CD1c-positive myeloid dendritic cell (primary cell): ENCODE measurements at regions not wholly inside any gene's neighbourhood (a gene's known extent, or its start where the extent isn't known, plus 50 kb on each side); places are given as distances from the start of the nearest gene placed in this dataset.

ENCODE experiments used
- DNase-seq: peaks from one replicate; pipeline ENCODE4 v3.0.0-alpha.2; 2016; ENCODE audit errors: extremely low spot score

DNA sequence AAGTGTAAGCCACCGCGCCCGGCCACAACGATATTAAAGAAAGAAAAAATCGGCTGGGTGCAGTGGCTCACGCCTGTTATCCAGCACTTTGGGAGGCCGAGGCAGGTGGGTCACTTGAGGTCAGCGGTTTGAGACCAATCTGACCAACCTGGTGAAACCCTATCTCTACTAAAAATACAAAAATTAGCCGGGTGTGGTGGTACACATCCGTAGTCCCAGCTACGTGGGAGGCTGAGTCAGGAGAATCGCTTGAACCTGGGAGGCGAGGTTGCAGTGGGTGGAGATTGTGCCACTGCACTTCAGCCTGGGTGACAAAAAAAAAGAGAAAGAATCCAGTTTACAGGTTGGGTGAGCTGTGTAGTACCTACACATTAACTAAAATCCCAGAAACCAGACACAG lies 99.9 kb upstream of the CACNA1A start:
- DNase-seq = no peak

DNA sequence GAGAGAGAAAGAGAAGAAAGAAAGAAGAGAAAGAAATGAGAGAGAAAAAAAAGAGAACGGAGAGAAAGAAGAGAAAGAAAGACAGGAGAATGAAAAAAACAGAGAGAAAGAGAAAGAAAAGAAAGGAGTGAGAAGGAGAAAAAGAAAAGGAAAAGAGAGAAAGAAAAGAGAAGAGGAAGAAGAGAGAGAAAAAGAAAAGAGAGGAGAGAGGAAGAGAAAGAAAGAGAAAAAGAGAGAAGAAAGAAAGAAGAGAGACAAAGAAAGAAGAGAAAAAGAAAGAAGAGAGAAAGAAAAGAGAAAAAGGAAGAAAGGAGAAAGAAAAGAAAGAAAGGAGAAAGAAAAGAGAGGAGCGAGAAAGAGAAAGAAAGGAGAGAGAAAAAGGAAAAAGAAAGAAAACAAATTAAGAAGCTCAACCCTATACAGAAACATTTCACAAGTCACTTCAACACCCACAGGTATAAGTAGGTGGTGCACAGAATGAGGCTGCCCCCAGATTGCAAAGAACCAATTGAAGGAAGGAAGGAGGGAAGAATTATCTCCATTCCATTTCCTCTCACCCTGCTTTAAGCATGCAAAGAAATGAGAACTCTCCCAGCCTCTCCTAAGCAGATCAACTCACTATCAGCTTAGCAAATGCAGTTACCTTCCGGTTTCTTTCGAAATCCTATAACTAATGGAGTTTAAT lies 98.8 kb upstream of the CACNA1A start:
- DNase-seq = no peak

DNA sequence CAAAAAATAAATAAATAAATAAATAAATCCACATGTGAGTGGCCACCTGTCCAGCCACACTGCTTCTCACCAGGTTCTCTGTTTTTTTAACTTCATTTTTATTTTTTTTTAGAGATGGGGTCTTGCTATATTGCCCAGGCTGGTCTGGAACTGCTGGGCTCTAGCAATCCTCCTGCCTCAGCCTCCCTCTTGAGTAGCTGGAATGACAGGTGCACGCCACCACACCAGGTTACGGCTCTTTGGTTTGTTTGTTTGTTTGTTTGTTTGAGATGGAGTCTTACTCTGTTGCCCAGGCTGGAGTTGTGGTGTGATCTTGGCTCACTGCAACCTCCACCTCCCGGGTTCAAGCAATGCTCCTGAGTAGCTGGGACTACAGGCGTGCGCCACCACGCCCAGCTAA lies 94.5 kb upstream of the CACNA1A start:
- DNase-seq = no peak

DNA sequence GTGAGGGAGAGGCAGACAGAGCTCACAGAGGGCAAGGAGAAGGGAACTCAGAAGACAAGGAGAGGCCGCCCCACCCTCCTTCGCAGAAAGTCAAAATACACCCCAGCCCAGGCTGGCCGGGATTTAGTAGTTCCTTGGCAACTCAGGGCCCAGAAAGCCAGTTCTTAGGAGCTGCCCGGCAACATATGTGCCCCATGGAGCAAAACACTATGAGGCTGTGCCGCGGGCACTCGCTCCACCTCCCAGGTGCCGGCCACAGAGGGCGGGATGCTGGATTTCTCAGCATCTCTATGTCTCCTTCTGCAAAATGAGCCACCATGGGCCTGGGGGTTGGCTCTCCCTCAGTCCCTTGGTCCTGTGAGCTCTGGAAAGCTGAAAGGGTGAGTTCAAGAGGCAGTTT lies 93.8 kb upstream of the CACNA1A start:
- no peak for DNase-seq

DNA sequence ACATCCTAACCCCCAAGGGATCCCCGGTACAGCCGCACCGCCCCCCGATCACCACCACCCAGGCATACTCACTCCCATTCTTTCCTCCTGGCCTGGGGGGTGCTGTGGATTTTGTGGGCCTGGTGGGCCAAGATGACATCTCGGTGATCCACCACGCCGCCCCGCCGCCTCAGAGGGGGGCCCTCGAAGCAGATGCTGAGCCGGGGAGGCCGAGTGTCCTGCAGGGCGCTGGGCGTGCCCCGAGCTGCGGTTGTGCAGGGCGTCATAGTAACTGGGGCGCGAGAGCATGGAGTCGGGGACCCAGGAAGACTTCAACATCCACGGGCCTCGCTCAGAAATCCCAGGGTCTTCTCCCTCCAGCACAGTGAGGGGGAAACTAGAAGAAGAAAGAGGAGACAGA lies 93.4 kb upstream of the CACNA1A start:
- DNase-seq = no peak

DNA sequence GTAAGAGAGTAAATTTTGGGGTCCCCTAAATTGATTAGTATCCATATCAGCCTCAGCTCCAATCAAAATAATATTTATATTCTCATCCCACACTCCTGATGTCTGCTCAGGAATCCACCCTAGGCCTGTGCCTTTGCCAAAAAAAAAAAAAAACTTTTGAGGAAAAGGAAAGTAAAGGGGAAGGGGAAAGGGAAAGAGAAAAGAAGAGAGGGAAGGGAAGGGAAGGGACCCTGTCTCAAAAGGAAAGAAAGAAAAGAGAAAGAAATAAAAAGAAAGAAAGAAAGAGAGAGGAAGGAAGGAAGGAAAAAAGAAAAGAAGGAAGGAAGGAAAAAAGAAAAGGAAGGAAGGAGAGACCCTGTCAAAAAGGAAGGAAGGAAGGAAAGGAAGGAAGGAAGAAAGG lies 91.8 kb upstream of the CACNA1A start:
- DNase-seq = no peak

DNA sequence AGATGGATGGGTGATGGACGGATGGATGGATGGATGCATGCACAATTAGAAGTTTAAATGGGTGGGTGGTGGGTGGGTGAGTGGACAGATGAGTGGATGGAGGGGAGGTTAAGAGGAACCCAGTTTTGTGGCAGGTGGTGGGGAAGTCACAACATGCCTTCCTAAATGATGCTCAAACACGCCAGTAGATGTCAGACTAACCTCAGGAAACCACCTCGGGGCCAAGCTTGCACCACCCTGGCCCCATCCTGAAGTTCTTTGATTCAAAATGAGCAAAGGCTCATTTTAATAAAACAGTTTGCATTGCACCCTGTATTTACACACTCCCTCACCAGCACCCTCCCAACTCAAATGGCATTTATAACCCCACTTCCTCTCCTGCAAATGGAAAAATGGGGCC lies 91.4 kb upstream of the CACNA1A start:
- peak; percentile 73 for DNase-seq

DNA sequence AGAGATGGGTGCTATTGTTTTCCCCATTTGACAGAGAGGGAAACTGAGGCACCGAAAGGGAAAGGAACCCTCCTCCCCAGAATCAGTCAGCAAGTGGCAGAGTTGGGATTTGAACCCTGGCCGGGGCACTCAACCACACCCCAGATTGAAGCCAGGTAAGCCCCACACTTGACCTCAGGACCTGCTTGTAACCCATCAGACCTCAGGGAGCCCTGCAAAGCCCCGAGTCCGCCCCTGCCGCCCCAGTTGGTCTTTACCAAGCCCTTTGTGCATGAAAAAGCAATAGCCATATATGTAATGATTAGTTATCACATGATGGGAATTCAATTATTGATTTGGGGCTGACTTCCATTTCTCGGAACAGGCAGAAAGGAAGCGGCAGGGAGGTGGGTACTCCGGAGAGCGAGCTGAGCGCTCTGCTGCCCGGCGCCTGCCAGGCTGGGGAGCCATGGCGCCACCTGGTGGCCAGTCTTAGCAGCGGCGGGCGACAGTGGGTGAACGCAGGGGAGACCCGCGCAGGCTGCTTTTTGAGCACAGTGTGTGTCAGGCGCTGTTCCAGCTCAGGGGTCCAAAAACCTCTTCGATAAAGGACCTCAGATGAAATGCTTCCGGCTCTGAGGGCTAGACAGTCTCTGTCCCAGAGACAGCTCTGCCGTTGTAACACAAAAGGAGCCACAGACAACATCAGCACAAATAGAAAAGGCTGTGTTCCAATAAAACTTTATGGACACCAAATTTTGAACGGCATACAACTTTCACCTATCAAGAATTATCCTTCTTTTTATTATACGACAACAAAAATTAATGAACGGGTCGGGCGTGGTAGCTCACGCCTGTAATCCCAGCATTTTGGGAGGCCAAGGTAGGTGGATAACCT lies 82.9 kb upstream of the CACNA1A start:
- peak; percentile 79 for DNase-seq

DNA sequence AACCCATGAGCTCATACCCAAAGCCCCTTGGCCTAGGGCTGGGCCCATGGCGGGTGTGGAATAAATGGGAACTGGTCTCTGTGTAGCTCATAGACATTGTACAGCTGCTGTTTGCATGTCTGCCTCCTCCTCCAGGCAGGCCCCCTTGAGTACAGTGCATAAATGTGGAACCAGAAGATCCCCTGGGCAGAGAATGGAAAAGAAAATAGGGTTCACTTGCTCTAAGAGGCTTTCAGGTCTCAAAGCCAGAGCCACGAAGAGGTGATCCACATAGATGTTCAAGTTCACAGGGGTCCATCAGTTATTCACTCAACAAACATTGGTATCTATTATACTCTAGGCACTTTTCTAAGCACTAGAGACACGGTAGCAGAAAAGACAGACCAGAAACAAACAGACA lies 79.2 kb upstream of the CACNA1A start:
- no peak for DNase-seq

DNA sequence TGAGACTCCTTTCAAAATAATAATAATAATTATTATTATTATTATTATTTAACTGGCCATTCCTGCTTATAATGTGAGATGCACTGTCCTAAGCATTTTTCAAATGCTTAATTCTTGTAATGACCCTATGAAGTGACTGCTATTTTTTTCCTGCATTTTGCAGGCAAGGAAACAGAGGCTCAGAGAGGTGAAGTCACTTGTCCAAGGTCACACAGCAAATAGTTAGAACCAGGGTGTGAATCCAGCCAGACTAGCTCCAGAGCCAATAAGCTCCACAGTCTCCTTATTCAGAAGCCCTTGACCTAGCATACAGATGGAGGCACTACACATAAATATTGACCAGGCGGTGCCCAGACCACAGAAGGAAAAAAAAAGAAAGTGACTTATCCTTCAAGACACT lies 77.5 kb upstream of the CACNA1A start:
- no peak for DNase-seq

DNA sequence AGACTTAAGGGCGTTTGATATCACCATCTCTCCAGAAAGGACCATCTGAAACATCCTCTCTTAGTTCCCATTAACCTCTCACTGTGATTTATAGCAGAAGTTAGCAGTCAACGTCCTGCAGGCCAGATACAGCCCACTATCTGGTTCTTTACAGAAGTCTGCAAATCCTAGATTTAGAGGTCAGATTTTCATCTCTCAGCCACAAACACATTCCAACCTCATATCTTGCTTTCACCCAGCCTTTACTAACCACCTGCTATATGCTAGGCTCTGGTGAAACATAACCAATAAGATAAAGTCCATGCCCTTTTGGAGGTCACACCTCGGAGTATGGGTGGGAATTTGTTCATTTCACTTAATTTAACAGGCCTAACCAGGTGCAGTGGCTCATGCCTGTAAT lies 76.8 kb upstream of the CACNA1A start:
- DNase-seq = no peak

DNA sequence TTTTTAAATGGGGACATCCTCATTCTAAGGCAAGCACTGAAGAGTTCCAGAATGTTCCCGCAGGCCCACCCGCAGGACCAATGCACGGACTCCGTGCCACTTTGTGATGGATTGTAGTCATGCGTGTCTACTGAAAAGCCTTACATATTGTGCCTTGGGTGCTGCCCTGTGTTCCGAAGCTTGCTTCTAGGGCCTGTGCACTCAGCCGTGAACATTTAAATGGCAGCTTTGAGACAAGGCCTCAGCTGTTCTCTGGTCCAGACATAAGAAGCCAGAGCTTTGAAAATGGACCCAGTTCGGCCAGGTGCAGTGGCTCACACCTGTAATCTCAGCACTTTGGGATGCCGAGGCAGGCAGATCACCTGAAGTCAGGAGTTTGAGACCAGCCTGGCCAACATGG lies 75.3 kb upstream of the CACNA1A start:
- no peak for DNase-seq

DNA sequence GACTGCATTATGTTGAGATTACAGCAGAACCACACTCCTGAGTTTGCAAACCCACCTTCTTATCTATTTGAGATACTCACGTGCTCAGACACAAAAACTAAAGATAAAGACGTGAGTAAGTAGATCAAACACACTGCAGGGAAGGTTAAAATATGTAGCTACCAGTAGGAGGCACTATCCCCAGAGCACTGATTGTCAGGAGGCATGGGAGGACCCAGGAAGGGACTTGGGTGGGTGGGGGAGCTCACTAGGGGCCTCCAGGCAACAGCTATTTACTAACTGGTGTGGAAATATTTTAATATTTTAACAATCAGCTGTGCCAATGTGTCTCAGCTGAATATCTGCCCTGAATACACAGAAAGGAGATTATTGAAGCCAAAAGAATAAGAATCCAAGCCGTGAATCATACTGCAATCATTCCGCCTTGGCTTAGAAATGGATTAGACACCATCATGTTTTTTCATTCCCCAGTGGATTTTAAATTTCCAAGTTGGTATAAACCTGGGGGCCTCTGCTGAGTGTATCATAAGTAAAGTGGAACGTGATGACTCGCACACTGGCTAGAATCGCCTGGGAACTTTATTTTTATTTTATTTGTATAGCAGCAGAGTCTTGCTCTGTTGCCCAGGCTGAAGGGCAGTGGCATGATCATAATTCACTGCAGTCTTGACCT lies 73.2 kb upstream of the CACNA1A start:
- DNase-seq = no peak

DNA sequence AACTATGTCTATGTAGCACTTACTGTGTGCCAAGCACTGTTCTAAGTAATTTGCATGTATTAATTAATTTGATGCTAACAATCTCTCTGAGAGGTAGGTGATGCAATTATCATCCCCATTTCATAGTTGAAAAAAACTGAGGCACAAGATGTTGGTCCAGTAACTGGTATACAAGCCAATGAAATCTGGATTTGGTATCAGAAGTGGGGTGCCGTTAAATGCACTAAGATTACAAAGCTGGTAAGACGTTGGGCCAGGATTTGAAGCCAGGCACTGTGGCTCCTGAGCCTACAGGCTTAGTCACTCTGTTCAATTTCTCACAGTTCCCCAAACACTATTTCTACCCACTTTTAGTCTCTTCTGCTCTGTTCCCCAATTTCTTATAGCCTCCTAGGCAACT lies 70.4 kb upstream of the CACNA1A start:
- DNase-seq = no peak

DNA sequence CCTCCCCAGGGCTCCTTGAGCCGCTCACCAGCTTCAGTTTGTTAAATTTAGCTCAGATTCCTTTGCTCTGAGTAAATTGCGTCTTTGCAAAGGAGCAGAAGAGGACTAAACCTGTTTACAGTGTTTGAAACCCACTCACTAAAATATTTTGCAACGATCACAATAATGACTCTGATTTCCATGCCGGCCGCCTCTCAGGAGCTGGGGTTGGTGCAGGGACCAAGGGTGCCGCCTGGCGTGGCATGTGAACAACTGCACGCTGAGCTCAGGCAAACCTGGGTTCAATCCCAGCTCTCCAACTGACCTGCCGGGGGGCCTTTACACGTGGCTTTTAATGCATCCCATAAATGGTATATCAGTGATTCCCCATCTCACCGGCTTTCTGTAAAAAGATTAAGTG lies 68.7 kb upstream of the CACNA1A start:
- DNase-seq = no peak

DNA sequence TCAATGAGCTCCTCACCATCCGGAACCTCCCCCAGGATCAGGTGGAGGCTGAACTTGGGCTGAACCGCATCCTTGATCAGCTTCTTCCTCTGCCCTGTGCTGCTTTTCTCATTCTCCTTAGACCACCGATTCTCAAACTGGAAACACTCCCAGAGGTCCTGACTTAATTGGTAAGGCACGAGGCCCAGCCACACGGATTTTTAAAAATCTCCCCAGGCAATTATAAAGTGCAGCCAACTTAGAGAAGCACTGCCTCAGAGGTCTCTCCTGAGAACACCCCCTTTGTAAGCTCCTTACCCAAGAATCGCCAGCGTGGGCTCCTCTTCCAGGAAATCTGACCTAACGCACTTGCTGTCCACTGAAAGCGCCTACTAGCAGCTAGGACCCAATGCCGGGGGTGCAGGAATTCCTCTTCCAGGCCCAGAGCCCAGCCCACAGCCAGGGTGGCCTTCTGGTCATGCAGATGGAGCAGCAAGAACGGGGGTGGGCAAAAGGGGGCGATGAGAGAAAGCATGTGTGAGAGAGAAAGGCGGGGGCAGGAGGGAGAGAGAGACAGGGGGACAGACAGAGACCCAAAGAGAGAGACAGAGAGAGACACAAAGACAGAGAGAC lies 66.9 kb upstream of the CACNA1A start:
- DNase-seq = no peak

DNA sequence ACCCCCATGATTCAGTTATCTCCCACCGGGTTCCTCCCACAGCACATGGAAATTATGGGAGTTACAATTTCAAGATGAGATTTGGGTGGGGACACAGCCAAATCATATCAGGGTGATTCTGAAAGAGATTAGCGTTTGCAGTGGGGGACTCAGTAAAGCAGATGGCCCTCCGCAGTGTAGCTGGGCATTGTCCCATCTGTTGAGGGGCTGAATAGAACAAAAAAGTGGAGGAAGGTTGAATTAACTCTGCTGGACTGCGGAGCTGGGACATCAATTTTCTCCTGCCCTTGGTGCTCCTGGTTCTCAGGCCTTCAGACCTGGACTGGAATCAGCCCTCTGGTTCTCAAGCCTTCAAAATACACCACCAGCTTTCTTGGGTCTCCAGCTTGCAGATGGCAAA lies 55.2 kb upstream of the CACNA1A start:
- no peak for DNase-seq

DNA sequence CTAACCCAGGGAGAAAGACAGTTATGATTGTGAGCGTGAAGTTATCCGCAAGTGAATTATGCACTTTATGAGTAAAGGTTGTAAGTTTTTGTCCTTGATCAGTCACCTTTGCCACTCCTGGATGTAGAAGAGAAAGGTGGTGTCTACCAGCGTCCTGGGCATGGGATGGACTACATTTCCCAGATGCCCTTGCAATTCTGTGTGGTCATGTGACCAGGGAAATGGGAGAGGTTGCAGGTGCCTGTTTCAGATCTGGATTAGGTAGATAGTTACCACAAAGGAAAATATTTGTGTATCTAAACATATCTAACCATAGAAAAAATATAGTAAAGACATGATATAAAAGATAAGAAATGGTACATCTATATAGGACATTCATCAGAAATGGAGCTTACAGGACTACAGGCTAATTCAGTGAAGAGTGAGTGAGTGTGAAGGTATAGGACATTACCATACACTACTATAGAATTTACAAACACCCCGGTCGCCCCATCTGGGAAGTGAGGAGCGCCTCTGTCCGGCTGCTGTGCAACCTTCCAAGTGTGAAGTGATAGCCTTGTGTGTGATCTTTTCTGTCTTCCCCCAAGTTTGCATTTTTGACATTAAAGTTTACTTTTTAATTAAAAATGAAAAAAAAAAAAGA lies 51.6 kb upstream of the CACNA1A start:
- DNase-seq = no peak

DNA sequence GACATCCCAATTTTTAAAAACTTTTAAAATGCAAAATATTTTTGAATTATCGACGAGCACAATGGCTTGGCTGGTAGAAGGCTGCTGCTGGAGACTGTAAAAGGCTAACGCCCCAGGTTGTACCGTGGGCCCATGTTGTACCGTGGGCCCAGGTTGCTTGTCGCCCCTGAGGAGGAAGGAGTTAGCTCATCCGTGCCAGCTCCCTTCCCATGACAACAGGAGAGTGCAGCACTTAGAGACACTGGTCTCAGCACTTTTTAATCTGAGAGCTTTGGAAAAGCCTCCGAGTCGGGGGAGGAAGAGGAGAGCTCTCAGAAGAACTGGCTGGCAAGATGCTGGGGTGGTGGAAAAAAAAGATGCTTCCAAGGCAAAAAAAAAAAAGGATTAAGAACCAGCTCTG lies 50.3 kb upstream of the CACNA1A start:
- no peak for DNase-seq
